GM23248 (cell line): ENCODE measurements at regions not wholly inside any gene's neighbourhood (a gene's known extent, or its start where the extent isn't known, plus 50 kb on each side); places are given as distances from the start of the nearest gene placed in this dataset.

Source experiments
- EZH2 ChIP-seq: fragments of 200-600 bp; sonication (generic); IDR thresholded peaks from 2 replicates; pipeline ENCODE4 v1.6.1; 2018; ENCODE audit warnings: antibody characterized with exemption, mild to moderate bottlenecking; ENCODE audit not compliant: insufficient read depth, poor library complexity, severe bottlenecking
- EZH2phosphoT487 ChIP-seq: fragments of 200-600 bp; sonication (generic); IDR thresholded peaks from 2 replicates; pipeline ENCODE4 v1.6.1; 2018; ENCODE audit warnings: antibody characterized with exemption, moderate library complexity, mild to moderate bottlenecking, low read depth; ENCODE audit not compliant: insufficient read depth

- TF ChIP-seq EZH2 (no peak), EZH2phosphoT487 (no peak)
Observed at GRCh38 chr1:177862916-177863315, 106.9 kb downstream of the SEC16B start.
